ENCODE measurements at regions not wholly inside any gene's neighbourhood (a gene's known extent, or its start where the extent isn't known, plus 50 kb on each side); places are given as distances from the start of the nearest gene placed in this dataset.

GRCh38 chr15:91611561-91612323 lies 241.8 kb upstream of the SLCO3A1 start:
- Histone ChIP-seq H3K27me3 (ENCODE audit: control insufficient read depth in 3 of 3, insufficient read depth in 3 of 3, low read length in 3 of 3) (no peaks in the 10 kb centered on the region), H3K4me1 (ENCODE audit: control insufficient read depth in 3 of 3, insufficient read depth in 3 of 3, low read length in 3 of 3) (no peaks in the 10 kb centered on the region), H3K27ac (ENCODE audit: low read depth, low read length) (no peak overlapping the region), H3K36me3 (ENCODE audit: control insufficient read depth in 3 of 3, insufficient read depth in 3 of 3, low read length in 3 of 3) (no peaks in the 10 kb centered on the region), H3K9ac (ENCODE audit: low read depth in 1 of 3, low read length in 3 of 3) (no peak overlapping the region), H3K4me3 (ENCODE audit: low read length in 3 of 3) (no peak overlapping the region), H3K9me3 (ENCODE audit: control insufficient read depth in 3 of 3, low read length in 3 of 3) (no peaks in the 10 kb centered on the region)

- Histone ChIP-seq H3K36me3 (ENCODE audit: control insufficient read depth in 3 of 3, insufficient read depth in 3 of 3, low read length in 3 of 3) (no peaks in the 10 kb centered on the region), H3K27me3 (ENCODE audit: control insufficient read depth in 3 of 3, insufficient read depth in 3 of 3, low read length in 3 of 3) (peaks cover 0 to 3% (median 2%) of the 10 kb centered on the region in 3 donors), H3K4me3 (ENCODE audit: low read length in 3 of 3) (no peak overlapping the region), H3K27ac (ENCODE audit: low read depth, low read length) (no peak overlapping the region), H3K9me3 (ENCODE audit: control insufficient read depth in 3 of 3, low read length in 3 of 3) (no peaks in the 10 kb centered on the region), H3K4me1 (ENCODE audit: control insufficient read depth in 3 of 3, insufficient read depth in 3 of 3, low read length in 3 of 3) (no peaks in the 10 kb centered on the region), H3K9ac (ENCODE audit: low read depth in 1 of 3, low read length in 3 of 3) (no peak overlapping the region)
Measured at GRCh38 chr15:91620229-91620628, 233.3 kb upstream of the SLCO3A1 start.

GRCh38 chr15:91622235-91622634 lies 231.3 kb upstream of the SLCO3A1 start:
- H3K36me3 ChIP-seq (ENCODE audit: control insufficient read depth in 3 of 3, insufficient read depth in 3 of 3, low read length in 3 of 3) = no peaks in the 10 kb centered on the region
- H3K9ac ChIP-seq (ENCODE audit: low read depth in 1 of 3, low read length in 3 of 3) = no peak overlapping the region
- no peak overlapping the region for H3K27ac ChIP-seq (ENCODE audit: low read depth, low read length)
- H3K4me1 ChIP-seq (ENCODE audit: control insufficient read depth in 3 of 3, insufficient read depth in 3 of 3, low read length in 3 of 3) = peaks cover 2 to 7% (median 5%) of the 10 kb centered on the region in 3 donors
- no peaks in the 10 kb centered on the region for H3K9me3 ChIP-seq (ENCODE audit: control insufficient read depth in 3 of 3, low read length in 3 of 3)
- peaks cover 0 to 3% (median 2%) of the 10 kb centered on the region in 3 donors for H3K27me3 ChIP-seq (ENCODE audit: control insufficient read depth in 3 of 3, insufficient read depth in 3 of 3, low read length in 3 of 3)
- H3K4me3 ChIP-seq (ENCODE audit: low read length in 3 of 3) = no peak overlapping the region

GRCh38 chr15:91622711-91623342 lies 230.7 kb upstream of the SLCO3A1 start:
- no peak overlapping the region for H3K27ac ChIP-seq (ENCODE audit: low read depth, low read length)
- H3K36me3 ChIP-seq (ENCODE audit: control insufficient read depth in 3 of 3, insufficient read depth in 3 of 3, low read length in 3 of 3) = no peaks in the 10 kb centered on the region
- H3K4me3 ChIP-seq (ENCODE audit: low read length in 3 of 3) = no peak overlapping the region
- H3K9ac ChIP-seq (ENCODE audit: low read depth in 1 of 3, low read length in 3 of 3) = no peak overlapping the region
- H3K27me3 ChIP-seq (ENCODE audit: control insufficient read depth in 3 of 3, insufficient read depth in 3 of 3, low read length in 3 of 3) = peaks cover 0 to 3% (median 2%) of the 10 kb centered on the region in 3 donors
- peaks cover 8 to 12% (median 10%) of the 10 kb centered on the region in 3 donors for H3K4me1 ChIP-seq (ENCODE audit: control insufficient read depth in 3 of 3, insufficient read depth in 3 of 3, low read length in 3 of 3)
- no peaks in the 10 kb centered on the region for H3K9me3 ChIP-seq (ENCODE audit: control insufficient read depth in 3 of 3, low read length in 3 of 3)

GRCh38 chr15:91624353-91624968 lies 229.0 kb upstream of the SLCO3A1 start:
- peaks cover 0 to 3% (median 0%) of the 10 kb centered on the region in 3 donors for H3K27me3 ChIP-seq (ENCODE audit: control insufficient read depth in 3 of 3, insufficient read depth in 3 of 3, low read length in 3 of 3)
- H3K4me1 ChIP-seq (ENCODE audit: control insufficient read depth in 3 of 3, insufficient read depth in 3 of 3, low read length in 3 of 3) = peaks cover 11 to 20% (median 14%) of the 10 kb centered on the region in 3 donors
- no peak overlapping the region for H3K9ac ChIP-seq (ENCODE audit: low read depth in 1 of 3, low read length in 3 of 3)

GRCh38 chr15:91625506-91625905 lies 228.0 kb upstream of the SLCO3A1 start:
- no peaks in the 10 kb centered on the region for H3K9me3 ChIP-seq (ENCODE audit: control insufficient read depth in 3 of 3, low read length in 3 of 3)
- H3K4me1 ChIP-seq (ENCODE audit: control insufficient read depth in 3 of 3, insufficient read depth in 3 of 3, low read length in 3 of 3) = peaks cover 11 to 20% (median 14%) of the 10 kb centered on the region in 3 donors
- H3K27me3 ChIP-seq (ENCODE audit: control insufficient read depth in 3 of 3, insufficient read depth in 3 of 3, low read length in 3 of 3) = peaks cover 0 to 3% (median 0%) of the 10 kb centered on the region in 3 donors
- H3K4me3 ChIP-seq (ENCODE audit: low read length in 3 of 3) = no peak overlapping the region
- no peaks in the 10 kb centered on the region for H3K36me3 ChIP-seq (ENCODE audit: control insufficient read depth in 3 of 3, insufficient read depth in 3 of 3, low read length in 3 of 3)
- H3K9ac ChIP-seq (ENCODE audit: low read depth in 1 of 3, low read length in 3 of 3) = no peak overlapping the region
- H3K27ac ChIP-seq (ENCODE audit: low read depth, low read length) = no peak overlapping the region

More at GRCh38 chr15:91624353-91624968, 229.0 kb upstream of the SLCO3A1 start:
- H3K27ac ChIP-seq (ENCODE audit: low read depth, low read length) = no peak overlapping the region
- H3K4me3 ChIP-seq (ENCODE audit: low read length in 3 of 3) = no peak overlapping the region
- H3K36me3 ChIP-seq (ENCODE audit: control insufficient read depth in 3 of 3, insufficient read depth in 3 of 3, low read length in 3 of 3) = no peaks in the 10 kb centered on the region
- no peaks in the 10 kb centered on the region for H3K9me3 ChIP-seq (ENCODE audit: control insufficient read depth in 3 of 3, low read length in 3 of 3)

GRCh38 chr15:91627473-91628278 lies 225.8 kb upstream of the SLCO3A1 start:
- peak overlapping the region; percentile 75 for H3K27ac ChIP-seq (ENCODE audit: low read depth, low read length)
- peaks cover 11 to 20% (median 14%) of the 10 kb centered on the region in 3 donors for H3K4me1 ChIP-seq (ENCODE audit: control insufficient read depth in 3 of 3, insufficient read depth in 3 of 3, low read length in 3 of 3)
- no peaks in the 10 kb centered on the region for H3K36me3 ChIP-seq (ENCODE audit: control insufficient read depth in 3 of 3, insufficient read depth in 3 of 3, low read length in 3 of 3)
- peak overlapping the region in 1 of 3 donors; percentile 40 for H3K9ac ChIP-seq (ENCODE audit: low read depth in 1 of 3, low read length in 3 of 3)
- H3K9me3 ChIP-seq (ENCODE audit: control insufficient read depth in 3 of 3, low read length in 3 of 3) = no peaks in the 10 kb centered on the region
- H3K27me3 ChIP-seq (ENCODE audit: control insufficient read depth in 3 of 3, insufficient read depth in 3 of 3, low read length in 3 of 3) = no peaks in the 10 kb centered on the region
- no peak overlapping the region for H3K4me3 ChIP-seq (ENCODE audit: low read length in 3 of 3)

GRCh38 chr15:91630090-91630489 lies 223.4 kb upstream of the SLCO3A1 start:
- Histone ChIP-seq H3K27ac (ENCODE audit: low read depth, low read length) (no peak overlapping the region), H3K9ac (ENCODE audit: low read depth in 1 of 3, low read length in 3 of 3) (no peak overlapping the region), H3K36me3 (ENCODE audit: control insufficient read depth in 3 of 3, insufficient read depth in 3 of 3, low read length in 3 of 3) (no peaks in the 10 kb centered on the region), H3K4me1 (ENCODE audit: control insufficient read depth in 3 of 3, insufficient read depth in 3 of 3, low read length in 3 of 3) (peaks cover 11 to 20% (median 14%) of the 10 kb centered on the region in 3 donors), H3K4me3 (ENCODE audit: low read length in 3 of 3) (no peak overlapping the region), H3K9me3 (ENCODE audit: control insufficient read depth in 3 of 3, low read length in 3 of 3) (no peaks in the 10 kb centered on the region), H3K27me3 (ENCODE audit: control insufficient read depth in 3 of 3, insufficient read depth in 3 of 3, low read length in 3 of 3) (no peaks in the 10 kb centered on the region)

GRCh38 chr15:91632176-91632575 lies 221.3 kb upstream of the SLCO3A1 start:
- Histone ChIP-seq H3K27ac (ENCODE audit: low read depth, low read length) (no peak overlapping the region), H3K4me3 (ENCODE audit: low read length in 3 of 3) (no peak overlapping the region), H3K4me1 (ENCODE audit: control insufficient read depth in 3 of 3, insufficient read depth in 3 of 3, low read length in 3 of 3) (peaks cover 9 to 14% (median 9%) of the 10 kb centered on the region in 3 donors), H3K27me3 (ENCODE audit: control insufficient read depth in 3 of 3, insufficient read depth in 3 of 3, low read length in 3 of 3) (no peaks in the 10 kb centered on the region), H3K36me3 (ENCODE audit: control insufficient read depth in 3 of 3, insufficient read depth in 3 of 3, low read length in 3 of 3) (no peaks in the 10 kb centered on the region), H3K9me3 (ENCODE audit: control insufficient read depth in 3 of 3, low read length in 3 of 3) (no peaks in the 10 kb centered on the region), H3K9ac (ENCODE audit: low read depth in 1 of 3, low read length in 3 of 3) (no peak overlapping the region)

Data from skeletal muscle tissue (tissue), 3 donors.